ENCODE measurements at regions not wholly inside any gene's neighbourhood (a gene's known extent, or its start where the extent isn't known, plus 50 kb on each side); places are given as distances from the start of the nearest gene placed in this dataset.
"Not testable (repeated sequence)": the region's sequence is repeated elsewhere in the genome, so short reads cannot be mapped to it uniquely, and the experiment has no call there.

- no peak for DNase-seq
Measured at GRCh38 chr10:23493711-23494110, 54.8 kb downstream of the OTUD1 start.

- no peak for DNase-seq
Measured at GRCh38 chr10:23496727-23497126, 57.9 kb downstream of the OTUD1 start.

GRCh38 chr10:23499372-23500132 is 60.7 kb downstream of the OTUD1 start:
- no peak for DNase-seq

DNA sequence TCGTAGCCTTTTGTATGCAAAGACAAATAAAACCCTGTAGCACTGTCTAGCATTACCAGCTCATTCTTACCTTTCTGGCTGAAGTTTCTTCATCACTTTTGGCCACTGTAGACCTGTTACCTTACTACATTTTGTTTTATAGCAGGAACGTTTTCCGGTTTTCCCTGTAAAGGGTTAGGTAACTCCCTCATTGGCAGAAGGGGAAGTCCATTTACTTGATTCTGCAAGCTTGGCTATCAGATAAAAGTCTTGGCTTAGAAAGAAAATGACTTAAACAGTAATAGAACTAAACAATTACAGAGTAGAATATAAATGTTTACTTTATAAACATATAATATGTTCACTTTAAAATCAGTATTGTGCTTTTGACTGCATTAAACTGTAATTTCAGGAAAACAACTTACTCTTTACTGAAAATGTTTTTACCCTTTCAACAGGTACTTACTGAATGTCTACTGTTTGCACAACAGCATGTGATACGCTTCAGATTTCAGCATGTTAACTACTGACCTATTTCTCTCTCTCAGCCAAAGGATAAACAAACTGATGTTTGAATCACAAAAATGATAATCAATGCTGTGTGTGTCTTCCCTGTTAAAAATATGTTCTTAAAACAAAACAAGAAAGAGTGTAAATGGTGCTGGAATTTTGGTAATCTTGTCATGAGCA is 67.1 kb downstream of the OTUD1 start:
- no peak for DNase-seq

GRCh38 chr10:23512355-23513058 is 73.6 kb downstream of the OTUD1 start:
- peak in 1 of 2 donors; percentile 41 for DNase-seq

GRCh38 chr10:23513621-23514020 is 74.7 kb downstream of the OTUD1 start:
- DNase-seq: not testable (repeated sequence)

DNA sequence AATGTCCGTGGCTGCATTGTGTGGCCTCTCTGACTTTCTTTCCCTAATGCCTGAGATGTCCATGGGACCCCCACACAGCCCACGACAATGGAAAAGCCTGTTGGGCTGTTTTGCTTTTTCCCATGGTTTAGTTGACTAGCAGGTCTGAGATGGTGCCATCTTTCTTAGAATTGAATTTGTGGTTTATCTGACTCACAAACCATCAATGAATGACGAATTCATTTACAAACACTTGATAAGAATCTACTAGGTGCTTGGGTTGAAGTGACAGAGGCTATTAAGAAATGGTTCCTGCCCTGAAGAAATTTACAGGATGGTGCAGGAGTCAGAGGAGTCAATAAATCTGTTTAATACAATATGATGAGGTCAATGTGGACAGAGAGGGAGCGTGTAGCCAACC is 75.4 kb downstream of the OTUD1 start:
- no peak for DNase-seq

GRCh38 chr10:23516530-23516929 is 77.7 kb downstream of the OTUD1 start:
- DNase-seq: no peak

GRCh38 chr10:23517155-23517554 is 78.3 kb downstream of the OTUD1 start:
- no peak for DNase-seq

DNA sequence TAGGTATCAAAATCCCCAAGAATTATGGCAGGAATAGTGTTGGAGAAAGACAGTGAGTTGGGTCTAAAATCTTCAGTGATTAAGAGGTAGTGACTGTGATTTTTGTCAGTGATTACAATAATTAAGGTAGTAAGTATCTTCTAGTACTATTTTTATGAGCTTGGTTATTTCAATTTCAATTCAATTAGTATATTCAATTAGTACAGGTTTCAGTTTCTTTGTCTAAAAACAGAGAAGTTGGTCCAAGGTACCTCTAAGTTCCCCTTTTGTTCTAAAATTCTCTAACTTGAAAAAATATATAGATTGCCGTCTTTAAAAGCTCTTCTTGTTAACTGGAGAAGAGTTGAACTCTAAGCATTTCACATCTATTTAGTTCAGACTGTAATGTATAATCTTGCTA is 82.9 kb downstream of the OTUD1 start:
- DNase-seq: no peak

DNA sequence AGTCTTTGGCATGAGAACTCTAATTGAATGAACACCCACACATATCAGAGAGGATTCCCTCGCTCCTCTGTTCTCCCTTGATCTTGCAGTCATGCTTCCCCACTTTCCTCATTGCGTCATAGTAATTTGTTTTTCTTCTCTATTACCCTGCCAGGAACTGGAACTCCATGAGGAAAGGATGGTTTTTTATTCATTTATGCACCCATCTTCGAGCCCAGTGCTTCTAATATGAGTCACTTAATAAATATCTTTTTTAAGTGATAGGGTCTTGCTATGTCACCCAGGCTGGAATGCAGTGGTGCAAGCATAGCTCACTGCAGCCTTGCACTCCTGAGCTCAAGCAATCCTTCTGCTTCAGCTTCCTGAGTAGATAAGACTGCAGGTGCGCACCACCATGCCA is 83.5 kb downstream of the OTUD1 start:
- no peak for DNase-seq

DNA sequence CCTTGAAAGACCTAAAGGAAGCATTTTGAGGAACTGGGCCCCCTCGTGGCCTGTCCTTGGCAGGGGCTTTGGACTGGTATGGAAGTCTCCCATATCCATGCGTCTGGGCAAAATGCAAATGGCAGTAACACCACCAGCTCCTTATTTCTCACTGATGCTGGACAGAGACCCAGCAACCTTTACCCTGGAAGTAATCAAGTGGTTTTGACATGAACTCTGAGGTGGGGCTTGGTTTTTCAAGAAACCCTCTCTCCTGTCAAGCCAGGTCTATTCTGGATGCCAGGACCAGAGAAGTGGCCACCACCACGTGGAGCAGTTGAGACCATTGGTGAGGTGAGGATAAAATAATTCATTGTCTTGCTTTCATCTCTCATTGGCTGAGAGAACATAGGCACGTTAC is 84.4 kb downstream of the OTUD1 start:
- no peak for DNase-seq

GRCh38 chr10:23525406-23525805 is 86.5 kb downstream of the OTUD1 start:
- DNase-seq: peak; percentile 14 to 31

DNA sequence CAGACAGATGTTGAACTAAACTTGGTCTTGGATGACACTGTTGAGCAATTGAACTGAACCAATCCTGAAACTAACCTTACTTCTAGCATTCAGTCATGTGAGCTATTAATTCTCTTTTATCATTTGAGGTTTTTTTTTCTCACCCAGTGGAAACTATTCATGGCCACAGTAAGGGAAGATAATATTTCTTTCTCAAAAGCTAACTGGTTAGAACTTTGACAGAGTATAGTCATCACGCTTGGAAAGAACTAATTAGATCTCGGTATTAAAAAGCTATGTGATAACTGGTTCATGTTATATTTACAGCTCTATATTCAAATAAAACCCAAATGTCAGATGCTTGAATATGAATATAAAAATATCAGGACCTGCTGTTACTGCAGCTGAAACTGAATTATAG is 89.5 kb downstream of the OTUD1 start:
- no peak for DNase-seq

DNA sequence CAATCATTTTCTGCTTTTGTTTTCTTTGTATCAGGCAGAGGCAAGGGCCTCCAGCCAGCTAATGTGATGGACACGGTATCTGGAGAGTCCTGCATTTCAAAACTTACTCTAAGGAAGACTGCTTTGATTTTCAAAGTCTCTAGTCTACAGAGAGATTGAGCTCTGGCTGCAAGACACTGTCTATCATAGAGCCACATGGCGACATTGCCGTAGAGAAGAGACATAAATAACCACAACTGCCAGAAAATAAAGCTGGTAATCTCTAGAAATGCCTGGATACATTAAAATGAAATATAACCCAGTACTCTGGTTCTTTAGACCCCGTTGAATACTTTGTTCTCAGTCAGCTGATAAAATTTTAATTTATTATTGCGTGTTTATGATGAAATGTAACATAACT is 90.8 kb downstream of the OTUD1 start:
- no peak for DNase-seq

- no peak for DNase-seq
Measured at GRCh38 chr10:23530079-23530478, 91.2 kb downstream of the OTUD1 start.

DNA sequence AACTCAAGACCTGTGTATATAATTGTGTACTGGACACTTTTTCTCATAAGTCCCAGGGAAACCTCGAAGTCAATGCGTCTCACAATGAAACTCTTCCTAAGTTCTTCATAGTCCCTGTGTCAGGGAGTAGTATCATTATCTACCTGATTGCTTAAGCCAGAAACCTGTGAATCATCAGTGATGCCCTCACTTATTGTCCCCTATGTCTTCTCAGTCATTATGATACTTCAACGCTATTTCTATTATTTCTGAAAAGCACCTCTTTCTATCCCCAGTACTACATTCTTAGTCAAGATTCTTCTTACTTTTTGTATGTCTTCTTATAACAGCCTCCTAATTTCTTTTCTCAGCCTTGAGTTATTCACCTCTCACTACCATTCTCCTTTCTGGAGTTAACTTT is 94.3 kb downstream of the OTUD1 start:
- DNase-seq: no peak

DNA sequence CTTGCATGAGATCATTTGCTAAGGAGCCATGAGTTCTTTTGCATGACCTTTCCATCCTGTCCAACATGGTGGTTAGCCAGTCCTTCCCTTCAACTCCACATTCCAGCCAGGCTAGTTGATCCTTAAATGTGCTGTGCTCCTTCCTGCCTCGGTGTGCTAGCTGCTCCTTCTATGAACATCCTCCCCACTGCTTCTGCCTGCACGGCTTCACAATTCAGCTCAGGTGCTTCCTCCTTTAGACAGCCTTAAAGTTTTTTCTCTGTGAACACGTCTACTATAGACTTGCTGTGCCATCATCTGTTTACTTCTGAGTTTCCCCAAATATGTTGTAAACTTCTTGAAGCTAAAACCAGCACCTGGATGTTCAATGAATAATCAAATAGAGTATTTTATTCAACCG is 95.5 kb downstream of the OTUD1 start:
- no peak for DNase-seq

DNA sequence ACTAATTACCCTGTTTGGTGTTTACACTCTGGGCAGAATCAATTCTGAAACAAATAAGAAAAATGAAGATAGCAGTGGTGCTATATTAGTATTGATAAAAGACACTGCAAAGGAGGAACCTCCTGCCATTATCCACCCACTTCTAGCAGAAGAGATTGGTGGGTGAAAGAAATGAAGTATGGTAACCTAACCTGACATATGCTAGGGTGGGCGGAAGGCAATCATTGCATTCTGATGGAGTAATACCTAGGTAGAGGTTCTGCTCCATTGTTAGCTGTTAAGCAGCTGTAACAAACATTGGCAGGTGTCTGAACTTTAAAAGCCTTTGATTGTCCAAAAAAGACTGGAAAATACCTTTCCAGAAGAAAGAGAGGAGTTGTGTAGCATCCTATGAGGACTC is 95.9 kb downstream of the OTUD1 start:
- DNase-seq: no peak

DNA sequence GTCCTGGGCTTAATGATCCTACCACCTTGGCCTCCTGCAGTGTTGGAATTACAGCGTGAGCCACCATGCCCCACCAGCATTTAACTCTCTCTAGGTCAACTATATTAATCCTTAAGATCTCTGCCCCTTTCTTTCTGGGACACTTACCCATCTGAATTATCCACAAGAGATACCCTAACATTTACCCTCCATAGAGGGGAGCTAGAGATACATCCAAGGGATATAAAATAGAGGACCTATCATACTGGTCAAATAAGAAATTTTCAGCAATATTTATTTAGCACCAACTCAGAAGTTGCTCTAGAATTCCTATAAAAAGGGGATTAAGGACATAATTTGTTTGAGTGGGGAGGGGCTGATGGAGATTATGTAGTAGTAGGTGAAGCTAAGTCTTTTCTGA is 96.5 kb downstream of the OTUD1 start:
- no peak for DNase-seq

DNA sequence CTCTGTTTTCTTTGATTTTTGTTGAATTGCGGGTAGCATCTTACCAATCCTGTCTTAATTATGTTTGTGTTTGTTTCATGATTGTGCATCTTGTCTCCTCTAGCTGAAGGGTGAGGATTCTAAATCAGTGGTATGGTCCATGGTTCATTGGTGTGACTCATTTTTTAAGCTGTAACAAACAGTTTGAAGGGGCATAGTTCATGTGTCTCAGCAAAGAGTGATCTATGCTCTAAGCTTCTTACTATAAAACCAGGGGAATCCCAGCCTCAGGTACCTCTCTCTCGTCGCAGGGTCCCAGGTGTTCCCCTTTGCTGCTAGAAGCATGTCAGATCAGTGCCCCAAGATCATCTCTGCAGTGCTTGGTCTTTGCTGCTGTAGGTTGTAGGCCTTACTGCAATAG is 100.1 kb downstream of the OTUD1 start:
- DNase-seq: no peak

GRCh38 chr10:23540401-23541030 is 101.6 kb downstream of the OTUD1 start:
- no peak for DNase-seq

DNA sequence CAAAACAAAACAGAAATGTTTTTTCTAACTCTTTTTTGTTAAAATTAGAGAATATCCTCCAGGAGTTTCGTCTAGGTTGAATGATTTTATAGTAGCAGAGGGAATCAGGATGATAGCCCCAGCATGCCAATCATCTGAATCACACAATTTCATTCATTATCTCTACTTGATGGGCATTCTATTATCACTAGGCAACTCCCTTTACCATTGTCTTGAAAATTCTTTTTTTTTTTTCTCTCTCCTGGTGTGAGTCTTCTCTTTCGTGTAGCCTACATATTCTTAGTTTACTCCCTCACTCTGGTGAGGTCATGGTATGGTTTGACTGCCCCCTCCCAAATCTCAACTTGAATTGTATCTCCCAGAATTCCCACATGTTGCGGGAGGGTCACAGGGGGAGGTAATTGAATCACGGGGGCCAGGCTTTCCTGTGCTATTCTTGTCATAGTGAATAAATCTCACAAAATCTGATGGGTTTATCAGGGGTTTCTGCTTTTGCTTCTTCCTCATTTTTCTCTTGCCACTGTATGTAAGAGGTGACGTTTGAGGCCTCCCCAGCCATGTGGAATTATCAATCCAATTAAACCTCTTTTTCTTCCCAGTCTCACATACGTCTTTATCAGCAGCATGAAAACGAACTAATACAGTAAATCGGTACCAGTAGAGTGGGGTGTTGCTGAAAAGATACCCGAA is 105.0 kb downstream of the OTUD1 start:
- no peak for DNase-seq
